GM19023 (cell line): ENCODE measurements at regions not wholly inside any gene's neighbourhood (a gene's known extent, or its start where the extent isn't known, plus 50 kb on each side); places are given as distances from the start of the nearest gene placed in this dataset.
"Not testable (repeated sequence)": the region's sequence is repeated elsewhere in the genome, so short reads cannot be mapped to it uniquely, and the experiment has no call there.

Experiments
- ATAC-seq: cut with Tn5 transposase; IDR thresholded peaks from one replicate; pipeline ENCODE4 v1.9.1; 2021; ENCODE audit warnings: mild to moderate bottlenecking, moderate library complexity; ENCODE audit not compliant: unreplicated experiment

DNA sequence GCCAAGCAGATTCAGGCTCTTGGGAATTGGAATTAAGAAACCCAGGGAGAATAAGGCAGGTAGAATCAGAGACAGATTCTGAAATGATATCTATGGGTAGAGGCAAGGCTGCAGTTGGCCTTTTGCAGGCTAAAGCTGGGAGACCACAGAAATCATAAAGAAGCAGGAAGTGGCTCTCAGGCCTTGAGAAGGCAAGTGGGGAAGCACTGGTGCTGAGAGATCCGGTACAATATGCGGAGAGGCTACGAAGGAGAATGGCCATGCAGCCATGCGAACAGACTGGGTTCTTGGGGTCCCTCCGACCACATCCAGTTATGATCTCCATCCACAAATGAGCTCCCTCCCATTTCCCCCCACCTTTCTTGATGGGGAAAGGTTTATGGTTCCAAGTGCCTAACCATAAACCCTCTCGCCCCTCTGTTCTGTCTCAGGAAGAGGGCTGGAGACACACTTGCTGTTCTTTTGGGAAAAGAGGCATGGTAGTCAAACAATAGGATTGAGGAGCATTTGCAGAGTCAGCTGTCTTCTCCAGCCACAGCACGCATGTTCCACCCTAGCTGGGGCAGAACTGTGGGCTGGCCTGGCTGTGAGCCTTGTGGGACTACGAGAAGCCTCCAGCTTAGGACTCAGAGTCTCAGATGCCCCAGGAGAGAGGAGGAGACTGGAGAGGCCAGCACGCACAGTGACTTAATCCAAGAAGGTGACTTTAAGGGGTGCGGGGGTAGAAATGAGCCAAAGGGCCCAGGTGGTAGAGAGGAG lies 99.6 kb downstream of the RPLP1 start:
- ATAC-seq, result no peak

DNA sequence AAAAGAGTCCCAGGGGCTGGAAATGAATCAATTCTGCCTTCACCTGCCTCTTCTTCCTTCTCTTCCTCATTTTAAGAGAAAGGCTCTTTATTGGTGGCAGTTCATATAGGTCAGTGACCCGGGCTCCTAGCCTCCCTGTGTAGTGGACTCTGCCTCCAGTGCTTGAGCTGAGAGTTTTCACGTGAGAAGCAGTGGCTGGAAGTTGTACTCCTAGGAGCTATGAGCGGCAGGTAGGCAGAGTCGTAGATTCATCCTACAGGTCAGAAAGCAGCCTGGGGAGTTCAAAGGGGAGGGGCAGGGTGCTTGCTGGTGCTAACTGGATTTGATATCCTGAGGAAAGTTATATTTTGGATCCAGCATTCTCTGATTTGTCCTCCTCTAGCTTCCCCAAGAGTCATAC lies 101.1 kb downstream of the RPLP1 start:
- ATAC-seq, result no peak

DNA sequence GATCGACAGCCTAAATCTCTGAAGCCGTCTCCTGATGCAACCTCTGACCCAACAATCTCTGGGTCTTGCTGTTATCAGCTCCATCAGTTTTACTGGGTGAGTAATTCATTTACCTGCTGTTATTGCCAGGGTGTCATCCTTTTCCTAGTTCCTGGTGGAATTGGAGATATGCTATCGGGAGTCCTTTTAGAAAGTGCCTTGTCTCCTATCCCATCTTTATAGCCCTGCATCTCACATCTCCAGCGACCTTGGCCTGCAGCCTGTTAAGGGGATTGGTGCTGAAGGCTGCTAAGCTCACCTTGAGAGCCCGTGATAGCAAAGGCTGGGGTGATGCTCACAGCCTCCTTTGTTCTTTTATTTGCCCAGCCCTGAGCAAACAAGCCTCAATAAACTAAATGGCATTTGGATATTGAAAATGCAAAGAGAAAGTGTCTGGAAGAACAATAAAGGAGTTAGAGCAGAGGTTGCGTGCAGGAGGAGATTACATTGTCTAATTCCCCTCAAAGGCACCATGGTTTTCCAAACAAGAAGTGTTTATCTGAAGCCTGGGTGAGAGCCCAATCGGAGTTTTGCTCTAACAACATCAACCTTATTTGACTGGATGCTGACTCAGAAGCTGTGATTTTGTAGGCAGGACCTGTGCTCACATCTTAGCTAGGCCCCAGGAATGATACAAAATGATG lies 101.8 kb downstream of the RPLP1 start:
- no peak for ATAC-seq

DNA sequence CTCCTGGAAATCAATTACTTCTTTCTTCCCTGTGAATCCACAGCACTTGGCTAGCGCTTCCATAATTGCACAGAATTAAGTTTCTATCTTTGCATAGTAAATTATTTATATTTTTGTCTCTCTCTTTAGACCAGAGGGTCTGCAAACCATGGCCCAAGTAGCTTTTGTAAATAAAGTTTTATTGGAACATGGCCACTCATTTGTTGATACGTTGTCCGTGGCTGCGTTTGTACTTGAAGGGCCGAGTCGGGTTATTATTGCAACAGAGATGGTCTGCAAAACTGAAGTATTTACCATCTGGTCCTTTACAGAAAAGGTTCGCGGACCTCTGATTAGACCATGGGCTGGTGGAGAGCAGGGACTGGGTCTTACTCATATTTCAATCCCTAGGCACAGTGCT lies 102.5 kb downstream of the RPLP1 start:
- ATAC-seq, result no peak

DNA sequence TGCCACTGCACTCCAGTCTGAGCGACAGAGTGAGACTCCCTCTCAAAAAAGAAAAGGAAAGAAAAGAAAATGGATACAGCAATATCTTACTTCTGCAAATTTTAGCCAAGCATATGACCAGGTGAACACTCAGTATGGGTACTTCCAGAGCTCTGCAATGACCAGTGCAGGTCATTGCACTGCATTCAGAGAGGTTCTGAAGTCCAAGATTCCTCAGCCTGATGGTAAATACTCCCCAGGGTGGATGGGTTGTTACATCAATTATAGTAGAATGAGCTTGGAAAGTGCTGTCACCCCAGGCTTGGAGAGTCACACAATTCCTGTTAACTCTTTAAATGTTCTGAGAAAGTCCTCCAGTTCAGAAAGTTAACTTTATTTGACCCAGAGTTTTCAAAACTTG lies 103.7 kb downstream of the RPLP1 start:
- ATAC-seq, result no peak

DNA sequence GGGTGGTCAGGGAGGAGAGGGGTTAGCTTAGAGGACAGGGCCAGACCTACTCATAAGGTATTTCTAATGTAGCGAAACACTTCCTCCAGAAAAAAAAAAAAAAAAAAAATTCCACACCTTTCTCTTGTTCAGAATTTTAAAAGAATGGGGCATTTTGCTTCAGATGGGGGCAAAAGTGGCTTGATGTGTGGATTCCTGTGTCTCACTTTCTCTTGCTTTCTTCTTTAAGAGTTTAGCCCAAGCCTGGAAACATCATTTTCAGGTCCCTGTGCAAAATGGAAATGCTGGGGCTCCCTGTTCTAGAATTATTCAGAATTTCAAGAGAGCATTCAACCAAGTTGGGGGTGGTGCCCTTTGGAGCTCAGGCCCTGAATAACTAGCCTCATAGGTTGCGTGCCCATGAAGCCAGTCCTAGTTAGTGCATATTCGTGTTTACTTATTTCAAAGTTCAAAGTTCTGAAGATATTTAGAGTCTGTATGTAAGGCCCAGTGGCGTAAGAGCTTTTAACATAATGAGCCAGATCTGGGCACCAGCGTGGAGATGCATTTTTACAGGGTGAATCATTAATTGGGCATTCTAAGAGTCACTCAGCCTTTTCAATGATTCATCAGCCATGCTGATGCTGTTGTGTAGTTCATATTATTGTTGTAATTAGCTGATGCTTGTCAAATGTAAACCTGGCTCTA lies 104.5 kb downstream of the RPLP1 start:
- ATAC-seq, result no peak

DNA sequence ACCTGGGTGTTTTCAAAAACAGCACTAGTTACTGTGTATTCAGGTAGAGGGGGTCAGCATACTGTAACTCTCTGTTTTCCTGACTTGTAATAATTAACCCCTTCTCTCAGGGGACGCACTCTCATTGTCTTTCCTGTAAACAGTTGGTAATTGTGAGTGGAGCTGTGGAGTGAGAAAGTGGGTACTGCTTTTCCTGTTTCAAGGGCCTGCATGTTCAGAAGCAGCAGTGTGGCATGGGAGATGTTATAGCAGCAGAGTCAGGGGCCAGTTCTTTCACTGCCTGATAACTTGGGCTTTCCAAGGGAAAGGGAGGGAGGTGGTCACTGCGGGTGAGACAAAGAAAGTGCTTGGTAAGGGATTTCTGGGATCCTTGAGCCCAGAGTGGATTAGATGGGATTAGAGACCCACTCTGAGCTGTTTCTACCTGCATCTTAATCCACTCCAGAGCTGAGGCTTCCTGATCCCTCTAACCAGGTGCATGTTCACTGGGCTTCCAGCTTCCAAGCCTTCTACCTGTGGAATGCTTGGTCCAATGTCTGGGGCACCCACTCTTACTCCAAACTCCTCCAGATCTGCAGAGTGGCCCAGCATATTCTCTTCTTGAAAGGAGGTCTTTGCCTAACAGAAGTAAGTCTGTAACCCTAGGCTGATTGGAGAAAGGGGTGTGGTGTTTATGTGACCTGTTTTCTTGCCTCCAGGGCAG lies 105.2 kb downstream of the RPLP1 start:
- no peak for ATAC-seq

DNA sequence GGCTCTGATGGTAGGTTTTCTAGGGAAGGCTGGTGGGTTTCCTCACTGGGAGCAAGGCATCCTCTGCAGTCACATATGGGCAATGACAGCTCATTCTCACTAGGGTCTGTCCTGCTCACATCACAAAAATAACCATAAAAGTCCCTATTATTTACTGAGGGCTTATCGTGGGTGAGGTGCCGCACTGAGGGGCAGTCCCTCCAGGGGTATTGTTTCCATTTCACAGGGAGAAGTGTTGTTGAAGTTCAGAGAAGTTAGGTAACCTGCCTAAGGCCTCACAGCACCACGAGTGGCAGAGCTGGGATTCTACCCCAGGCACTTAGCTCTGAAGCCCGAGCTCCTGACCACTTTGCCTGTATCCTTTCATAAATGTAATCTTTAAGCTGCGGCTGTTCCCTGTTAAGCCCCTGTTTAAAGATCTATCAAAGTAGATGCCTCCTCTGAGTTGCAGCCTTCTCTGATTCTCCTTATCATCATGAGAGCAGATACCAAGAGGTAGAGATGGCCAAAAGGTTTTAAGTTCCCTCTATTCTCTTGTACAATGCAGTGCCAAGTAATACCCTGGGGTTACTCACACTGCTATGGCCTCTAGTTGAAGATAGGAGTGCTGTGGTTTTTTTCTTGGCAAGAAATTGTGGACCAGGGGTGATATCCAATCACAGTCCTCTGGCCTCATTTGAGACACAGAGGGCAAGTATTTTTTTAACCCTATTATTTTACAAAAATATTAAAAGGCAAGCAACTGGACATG lies 107.0 kb downstream of the RPLP1 start:
- ATAC-seq, result no peak

DNA sequence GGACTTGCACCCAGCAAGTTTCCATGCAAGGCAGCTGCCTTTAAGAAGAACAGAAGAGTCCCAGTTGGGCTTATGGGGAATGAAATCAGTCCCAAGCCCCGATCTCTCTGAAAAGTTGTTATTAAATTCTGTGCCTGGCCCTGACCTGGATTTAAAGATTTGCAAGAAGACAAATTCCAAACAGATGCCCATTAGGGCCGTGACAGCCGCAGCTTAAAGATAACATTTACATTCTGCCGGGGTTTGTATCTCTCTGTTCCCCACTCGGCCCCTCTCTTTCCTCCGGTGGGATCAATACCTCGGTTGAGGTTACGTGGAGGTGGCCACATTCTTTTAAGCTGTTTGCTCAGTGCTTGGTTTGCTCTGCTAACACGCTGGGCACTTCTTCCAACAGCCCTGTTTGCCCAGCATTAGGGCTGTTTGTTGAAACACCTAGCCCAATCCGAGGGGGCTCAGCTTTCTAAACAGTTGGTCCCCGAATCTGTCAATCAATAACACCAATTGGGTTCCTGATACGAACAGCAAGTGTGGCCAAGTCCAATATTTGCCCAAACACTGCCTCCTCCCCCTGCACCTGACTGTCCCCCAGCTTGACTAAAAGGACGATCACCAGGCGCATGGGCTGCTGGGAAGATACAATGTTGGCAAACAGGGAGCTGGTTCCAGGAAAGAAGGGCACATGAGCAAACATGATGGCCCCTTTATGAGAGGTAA lies 108.6 kb downstream of the RPLP1 start:
- ATAC-seq, result no peak

DNA sequence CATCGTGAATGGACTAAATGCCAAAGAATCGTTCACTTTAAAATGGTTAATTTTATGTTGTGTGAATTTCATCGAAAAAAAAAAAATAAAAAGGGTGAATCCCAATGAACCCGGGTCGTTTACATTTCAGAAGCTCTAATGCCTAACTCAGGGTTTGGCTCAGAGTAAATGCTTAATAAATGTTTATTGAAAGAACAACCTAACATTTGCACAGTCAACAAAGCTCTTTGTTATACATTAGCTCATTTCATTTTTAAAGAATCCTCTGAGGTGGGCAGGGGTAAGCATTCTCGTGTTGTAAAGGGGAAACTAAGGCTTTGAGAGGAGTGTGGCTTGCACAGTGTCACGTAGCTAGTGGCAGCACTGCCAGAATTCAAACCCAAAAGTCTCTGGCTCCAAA lies 109.5 kb downstream of the RPLP1 start:
- no peak for ATAC-seq

DNA sequence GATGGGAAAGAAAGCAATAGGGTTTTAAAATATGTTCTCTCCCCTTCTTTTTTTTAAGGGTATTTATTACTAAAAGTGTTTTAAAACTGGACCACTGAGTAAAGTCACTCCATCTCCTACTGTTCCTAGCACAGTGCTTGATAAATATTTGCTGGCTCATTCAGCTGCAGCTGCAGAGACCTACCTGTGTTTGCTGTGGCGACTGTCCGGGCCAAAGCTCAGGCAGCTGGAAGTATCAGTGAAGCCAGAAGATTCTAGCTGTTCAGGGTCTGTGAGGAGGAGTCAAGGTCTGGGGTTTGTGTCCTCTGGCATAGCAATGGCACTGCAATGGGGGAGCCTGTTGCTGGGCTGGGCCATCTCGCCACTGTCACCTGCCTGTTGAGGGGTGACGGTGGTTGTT lies 109.9 kb downstream of the RPLP1 start:
- no peak for ATAC-seq

DNA sequence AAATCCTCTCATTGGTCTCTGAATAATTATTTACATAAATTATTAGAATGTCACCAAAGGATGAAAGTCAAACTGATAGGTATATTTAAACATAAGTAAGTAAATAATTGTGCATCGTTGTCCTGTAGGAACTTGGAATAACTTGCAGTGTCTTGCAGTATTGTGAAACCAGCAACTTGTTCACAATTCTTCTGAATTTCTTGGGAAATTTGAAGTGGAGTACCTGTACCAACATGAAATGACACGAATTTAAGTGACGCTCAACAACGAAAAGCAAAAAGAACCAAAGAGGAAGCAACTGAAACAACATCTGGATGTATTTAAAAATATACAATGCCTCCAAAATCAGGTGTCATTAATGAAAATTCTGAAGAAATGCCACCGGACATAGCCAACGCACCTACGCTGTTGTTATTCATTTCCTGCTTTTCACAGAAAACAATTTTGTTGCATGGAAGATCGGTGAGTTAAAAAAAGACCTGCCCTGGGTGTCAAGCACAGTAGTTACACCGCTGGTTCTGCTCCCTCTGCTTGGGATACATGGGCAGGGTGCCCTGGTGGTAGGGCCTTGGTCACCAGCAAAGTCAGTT lies 112.5 kb downstream of the RPLP1 start:
- no peak for ATAC-seq

DNA sequence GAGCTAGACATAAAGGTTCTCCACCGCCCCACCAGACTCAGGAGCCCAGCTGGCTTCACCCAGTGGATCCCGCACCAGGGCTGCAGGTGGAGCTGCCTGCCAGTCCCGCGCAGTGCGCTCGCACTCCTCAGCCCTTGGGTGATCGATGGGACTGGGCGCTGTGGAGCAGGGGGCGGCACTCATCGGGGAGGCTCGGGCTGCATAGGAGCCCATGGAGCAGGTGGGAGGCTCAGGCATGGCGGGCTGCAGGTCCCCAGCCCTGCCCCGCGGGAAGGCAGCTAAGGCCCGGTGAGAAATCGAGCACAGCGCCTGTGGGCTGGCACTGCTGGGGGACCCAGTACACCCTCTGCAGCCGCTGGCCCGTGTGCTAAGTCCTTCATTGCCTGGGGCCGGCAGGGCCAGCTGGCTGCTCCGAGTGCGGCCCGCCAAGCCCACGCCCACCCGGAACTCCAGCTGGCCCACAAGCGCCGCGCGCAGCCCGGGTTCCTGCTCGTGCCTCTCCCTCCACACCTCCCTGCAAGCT lies 114.7 kb downstream of the RPLP1 start:
- ATAC-seq, result not testable (repeated sequence)

DNA sequence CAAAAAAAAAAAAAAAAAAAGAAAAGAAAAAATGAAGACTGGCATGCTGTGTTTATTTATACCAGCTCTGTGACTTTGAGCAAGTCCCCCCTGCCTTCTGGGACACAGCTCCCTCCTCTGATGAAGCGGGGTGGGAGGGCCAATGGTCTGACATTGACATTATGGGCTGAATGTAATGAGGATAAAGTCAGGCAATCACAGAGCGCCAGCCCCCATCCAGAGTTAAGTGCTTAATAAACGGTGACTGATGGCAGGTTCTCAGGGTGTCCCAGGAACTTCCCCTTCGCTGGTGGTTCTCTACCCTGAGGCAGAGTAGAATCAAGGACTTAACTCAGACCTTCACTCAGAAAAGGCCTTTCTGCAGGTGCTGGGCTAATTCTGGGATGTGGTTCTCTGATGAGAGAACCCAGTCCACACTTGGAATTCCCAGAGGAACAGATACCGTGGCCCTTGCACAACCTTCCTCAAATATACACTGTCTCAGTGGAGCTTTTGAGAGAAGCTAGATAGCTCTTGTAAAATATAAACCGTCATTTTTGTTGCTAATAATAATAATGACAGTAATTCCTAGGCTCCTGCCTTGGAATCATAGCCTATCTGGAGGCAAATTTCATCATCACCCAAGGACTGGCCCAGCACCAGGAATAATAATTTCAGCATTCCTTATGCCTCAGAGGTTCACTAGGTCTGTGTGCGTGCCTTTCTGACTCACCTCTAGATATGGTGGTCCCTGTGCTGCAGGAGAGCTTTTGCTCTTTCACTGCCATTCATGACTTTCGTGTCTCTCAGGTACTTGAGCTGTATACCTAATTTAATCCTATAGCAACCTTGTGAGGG lies 115.8 kb downstream of the RPLP1 start:
- no peak for ATAC-seq

DNA sequence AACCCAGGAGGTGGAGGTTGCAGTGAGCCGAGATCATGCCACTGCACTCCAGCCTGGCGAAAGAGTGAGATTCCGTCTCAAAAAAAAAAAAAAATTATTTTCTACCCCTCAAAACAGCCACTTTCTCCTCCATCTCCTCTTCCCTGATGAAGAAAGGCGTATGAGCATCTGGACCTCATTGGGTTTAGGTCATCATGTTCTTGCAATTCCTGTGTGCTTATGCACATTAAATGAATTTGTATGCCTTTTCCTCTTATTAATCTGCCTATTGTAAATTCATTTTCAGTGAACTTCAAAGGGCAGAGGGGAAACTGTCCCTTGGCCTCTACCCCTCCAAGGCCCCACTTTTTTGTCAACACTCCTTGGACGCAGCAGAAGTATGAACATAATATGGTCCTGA lies 117.8 kb downstream of the RPLP1 start:
- ATAC-seq, result no peak

DNA sequence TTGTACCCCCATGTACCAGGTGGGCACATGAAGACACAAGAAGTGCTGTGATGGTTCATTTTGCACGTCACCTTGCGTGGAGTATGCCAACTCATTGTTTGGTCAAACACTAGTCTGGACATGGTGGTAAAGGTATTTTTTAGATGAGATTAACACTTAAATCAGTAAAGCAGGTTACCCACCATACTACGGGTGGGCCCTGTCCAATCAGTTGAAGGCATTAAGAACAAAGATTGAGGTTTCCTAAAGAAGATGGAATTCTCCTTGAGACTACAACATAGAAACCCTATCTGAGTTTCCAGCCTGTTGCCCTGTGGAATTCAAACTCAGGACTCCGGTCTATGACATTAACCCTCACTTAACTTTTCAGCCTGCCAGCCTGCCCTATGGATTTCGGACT lies 118.4 kb downstream of the RPLP1 start:
- no peak for ATAC-seq

DNA sequence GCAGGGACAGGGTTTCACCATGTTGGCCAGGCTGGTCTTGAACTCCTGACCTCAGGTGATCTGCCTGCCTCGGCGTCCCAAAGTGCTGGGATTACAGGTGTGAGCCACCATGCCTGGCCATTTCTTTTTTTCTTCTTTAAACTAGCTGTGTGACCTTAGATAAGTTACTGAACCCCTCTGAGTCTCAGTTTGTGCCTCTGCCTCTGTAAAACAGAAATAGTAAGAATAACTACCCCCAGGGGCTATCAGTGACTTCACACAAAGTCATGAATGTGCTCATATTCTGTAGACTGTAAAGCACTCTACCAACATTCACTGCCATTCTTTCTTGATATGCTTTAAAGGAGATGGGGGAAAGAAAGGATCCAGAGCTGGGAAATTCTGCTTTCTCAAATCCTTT lies 120.7 kb downstream of the RPLP1 start:
- ATAC-seq, result not testable (repeated sequence)

DNA sequence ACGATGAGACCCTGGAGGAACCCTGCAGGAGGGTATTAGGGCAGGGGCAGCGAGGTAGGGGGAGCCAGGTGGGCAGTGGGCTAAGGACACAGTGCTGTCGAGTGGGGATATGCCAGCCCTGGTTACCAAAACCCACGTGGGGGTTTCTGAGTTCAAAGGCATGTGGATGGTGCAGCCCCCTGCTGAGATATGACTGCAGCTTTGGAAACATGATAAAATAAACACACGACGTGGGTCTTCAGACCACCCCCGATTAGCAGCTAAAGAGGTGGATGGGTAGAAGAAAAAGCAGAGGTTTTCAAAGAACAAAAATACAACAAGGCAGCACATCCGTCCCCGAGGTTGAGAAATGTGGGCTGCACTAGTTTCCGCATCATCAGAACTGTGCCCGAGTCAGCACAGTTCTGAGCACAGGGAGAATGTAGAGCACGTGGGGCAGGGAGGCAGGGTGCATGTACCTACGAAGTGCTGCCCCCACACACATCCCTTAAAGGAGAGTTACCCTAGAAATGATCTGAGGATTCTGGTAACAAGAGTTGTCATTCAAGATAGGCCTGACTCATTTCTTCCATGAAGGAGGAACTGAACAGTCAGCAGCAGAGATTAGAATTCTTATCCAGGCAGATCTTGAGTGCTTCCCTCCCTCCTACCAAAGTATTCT lies 121.3 kb downstream of the RPLP1 start:
- no peak for ATAC-seq
